GM18517 (cell line): ENCODE measurements at regions not wholly inside any gene's neighbourhood (a gene's known extent, or its start where the extent isn't known, plus 50 kb on each side); places are given as distances from the start of the nearest gene placed in this dataset.
A peak's percentile ranks its signal among the peaks of the same experiment; 100 is the strongest.

Experiments
- ATAC-seq: cut with Tn5 transposase; IDR thresholded peaks from one replicate; pipeline ENCODE4 v1.9.1; 2021; ENCODE audit warnings: mild to moderate bottlenecking, moderate library complexity; ENCODE audit not compliant: unreplicated experiment

DNA sequence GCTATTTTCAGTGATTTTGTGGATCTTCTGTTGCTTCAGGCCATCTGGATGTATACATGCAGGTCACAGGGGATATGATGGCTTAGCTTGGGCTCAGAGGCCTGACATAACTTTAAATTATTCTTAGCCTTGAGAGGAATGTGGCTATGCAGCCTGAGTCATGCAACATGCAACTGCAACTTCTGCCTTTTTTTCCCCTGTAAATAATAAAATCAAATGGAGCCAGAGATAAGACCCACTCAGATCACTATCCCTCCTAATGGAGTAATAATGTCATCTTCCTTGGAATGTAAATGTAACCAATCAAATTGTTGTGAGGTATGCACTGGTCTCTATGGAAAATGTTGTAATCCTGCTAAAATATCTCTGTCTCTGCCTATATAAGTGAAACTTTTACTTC, 54.9 kb downstream of the MAGEB17 start:
- no peak for ATAC-seq

DNA sequence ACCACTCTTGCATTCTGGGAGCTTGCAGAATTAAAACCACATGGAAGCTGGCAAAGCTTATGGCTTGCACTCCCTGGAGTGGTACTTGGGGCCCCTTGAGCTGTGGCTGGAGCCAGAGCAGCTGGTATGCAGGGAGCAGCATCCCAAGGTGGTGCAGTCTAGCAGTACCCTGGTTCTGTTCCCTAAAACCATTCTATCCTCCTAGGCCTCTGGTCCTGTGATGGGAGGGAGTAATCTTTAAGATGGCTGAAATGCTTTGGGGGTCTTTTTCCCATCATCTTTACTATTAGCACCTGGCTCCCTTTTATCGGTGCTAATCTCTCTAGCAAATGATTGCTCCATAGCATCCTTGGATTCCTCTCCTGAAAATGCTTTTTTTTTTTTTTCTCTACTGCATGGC, 56.1 kb downstream of the MAGEB17 start:
- ATAC-seq = no peak

GRCh38 chrX:16239211-16239610, 71.9 kb downstream of the MAGEB17 start:
- peak; percentile 55 for ATAC-seq

- ATAC-seq = no peak
These were observed 73.1 kb downstream of the MAGEB17 start for GRCh38 chrX:16240231-16240905.

DNA sequence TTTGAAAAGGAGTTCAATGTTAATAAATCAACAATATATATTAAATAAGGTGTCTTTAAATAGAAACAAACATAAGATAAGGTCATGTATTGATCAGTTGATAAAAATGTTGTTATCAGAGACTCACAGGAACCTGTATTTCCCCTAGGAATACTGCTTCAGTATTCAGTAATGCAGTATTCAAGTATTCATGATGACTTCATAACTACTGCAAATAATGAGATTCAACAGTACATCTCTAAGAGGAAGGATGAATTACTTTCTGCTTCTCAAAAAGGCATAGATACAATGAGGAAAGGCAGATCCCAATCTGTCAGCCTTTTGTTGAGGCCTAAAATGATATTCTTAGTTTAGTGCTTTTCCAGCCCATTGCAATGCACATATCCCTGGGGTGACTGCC, 73.7 kb downstream of the MAGEB17 start:
- no peak for ATAC-seq

DNA sequence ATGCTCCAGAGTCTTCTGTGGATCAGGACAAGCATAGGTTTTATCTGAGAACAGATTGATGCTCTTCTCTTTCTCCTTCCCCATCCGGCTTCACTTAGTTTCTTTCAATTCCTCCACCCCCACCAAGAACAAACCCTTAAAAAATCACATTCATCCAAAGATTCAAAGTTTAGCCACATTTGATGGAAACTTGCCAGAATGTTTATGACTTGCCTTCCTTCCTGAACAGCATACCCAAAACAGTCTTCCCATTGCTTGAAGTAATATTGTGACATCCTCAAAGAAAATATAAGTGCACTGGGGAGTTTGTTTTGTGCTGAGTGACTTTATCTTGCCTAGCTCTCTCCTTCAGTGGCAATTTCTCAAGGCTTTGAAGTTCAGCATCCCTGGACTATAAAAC, 83.0 kb downstream of the MAGEB17 start:
- ATAC-seq = no peak

- ATAC-seq = no peak
These were observed 84.5 kb downstream of the MAGEB17 start for GRCh38 chrX:16251782-16252181.

- ATAC-seq = no peak
These were observed 91.6 kb downstream of the MAGEB17 start for GRCh38 chrX:16258882-16259281.

DNA sequence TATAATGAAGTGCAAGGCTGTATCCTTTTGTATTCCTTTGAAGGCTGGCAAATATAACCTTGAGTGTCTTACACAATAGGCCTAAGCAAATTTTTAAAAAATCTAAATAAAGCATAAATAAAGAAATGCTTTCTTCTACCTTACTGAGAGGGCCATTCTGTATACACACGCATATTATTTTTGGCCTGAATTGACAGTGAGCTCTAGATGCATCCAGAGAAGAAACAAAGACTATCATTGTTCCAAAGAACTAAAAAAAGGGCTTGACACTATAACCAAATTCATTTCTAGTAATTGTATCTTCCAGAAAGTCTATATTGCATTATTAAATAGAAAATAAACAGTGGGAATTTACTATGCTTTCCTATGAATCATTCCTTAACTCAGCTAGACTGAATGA, 100.2 kb downstream of the MAGEB17 start:
- no peak for ATAC-seq

DNA sequence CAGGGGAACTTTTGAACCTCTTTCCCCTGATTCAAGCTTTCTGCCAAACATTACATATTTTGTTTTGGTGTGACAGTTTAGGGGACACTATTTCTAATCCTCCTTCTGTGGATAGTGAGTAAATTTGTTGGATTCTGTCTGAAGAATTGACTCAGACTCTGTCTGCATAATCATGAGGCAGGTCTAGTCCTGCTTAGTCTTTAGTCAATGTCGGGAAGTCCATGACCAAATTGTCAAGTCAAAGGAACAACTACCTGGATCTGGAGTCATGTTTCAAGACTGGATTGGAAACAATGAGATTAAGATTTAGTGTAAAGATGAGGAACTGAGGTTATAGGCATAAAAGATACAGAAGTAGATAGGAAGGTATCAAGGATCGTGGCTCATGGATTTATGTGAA, 100.9 kb downstream of the MAGEB17 start:
- ATAC-seq = no peak

DNA sequence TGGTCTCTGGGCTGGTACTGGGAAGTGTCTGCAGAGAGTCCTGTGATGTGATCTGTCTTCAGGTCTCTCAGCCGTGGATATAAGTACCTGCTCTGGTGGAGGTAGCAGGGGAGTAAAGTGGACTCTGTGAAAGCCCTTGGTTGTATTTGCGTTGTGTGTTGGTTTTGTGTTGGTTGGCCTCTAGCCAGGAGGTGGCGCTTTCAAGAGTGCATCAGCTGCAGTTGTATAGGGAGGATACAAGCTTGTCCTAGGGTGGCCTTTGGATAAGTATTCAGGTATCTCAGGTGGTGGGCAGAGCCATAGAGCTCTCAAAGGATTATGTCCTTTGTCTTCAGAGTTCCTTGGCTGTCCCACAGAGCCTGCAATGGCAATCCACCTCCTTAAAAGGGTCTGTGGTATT, 111.6 kb downstream of the MAGEB17 start:
- no peak for ATAC-seq

DNA sequence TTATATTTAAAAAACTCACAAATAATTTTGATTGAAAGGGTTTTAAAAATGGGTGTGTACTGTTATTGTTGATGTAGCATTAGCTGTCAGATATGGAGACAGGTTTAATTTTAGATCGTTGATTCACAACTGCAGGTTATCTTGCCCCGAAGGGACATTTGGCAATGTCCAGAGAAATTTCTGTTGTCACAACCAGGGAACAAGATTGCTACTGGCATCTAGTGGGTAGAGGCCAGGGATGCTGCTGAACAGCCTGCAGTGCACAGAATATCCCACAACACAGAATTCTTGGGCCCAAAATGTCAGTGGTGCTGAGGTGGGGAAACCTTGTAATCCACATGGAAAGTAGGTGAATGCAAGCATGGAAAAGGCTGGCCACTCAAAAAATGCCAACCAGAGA, 114.9 kb downstream of the MAGEB17 start:
- no peak for ATAC-seq

GRCh38 chrX:16284842-16285241, 117.6 kb downstream of the MAGEB17 start:
- ATAC-seq = no peak

DNA sequence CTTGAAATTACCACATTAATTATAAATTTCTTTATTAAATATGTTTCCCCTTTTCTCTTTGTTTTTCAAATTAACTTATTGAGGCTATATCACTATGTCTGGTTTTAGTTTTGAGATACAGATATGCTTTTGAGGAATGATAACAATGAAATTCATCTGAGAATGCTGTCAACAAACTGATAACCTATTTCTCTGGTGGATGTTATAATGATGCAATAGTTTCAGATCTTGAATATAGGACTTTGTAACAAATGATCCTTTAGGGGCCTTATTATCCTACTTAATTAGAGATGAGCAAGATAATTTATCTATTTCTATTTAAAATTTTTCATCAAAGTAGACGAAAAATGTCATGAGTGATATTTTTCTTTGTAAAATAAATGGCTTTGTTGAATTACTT, 123.7 kb downstream of the MAGEB17 start:
- ATAC-seq = no peak

GRCh38 chrX:16300831-16301230, 133.6 kb downstream of the MAGEB17 start:
- ATAC-seq = no peak

- no peak for ATAC-seq
These were observed 137.5 kb downstream of the MAGEB17 start for GRCh38 chrX:16304751-16305150.

DNA sequence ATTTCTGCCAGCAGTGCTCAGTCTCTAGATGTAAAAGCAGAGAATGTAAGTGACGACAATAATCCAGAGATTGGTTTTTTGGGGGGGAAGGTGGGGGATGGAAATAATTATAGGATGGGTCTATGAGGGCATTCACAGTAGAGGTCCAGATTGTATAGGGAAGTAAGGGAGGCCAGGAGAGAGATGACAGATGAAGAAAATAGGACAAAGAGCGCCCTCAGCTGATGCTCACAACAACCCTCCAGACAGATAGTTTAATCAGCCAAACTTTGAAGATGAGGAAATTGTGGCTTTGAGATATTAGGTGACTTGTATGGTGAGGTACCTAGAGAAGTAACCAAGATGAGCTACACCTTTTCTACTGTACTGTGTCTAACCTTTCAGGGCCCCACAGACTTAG, 137.9 kb downstream of the MAGEB17 start:
- ATAC-seq = no peak

- ATAC-seq = no peak
These were observed 140.7 kb downstream of the MAGEB17 start for GRCh38 chrX:16307950-16308349.

- ATAC-seq = no peak
These were observed 141.5 kb downstream of the MAGEB17 start for GRCh38 chrX:16308773-16309172.

- no peak for ATAC-seq
These were observed 143.0 kb downstream of the MAGEB17 start for GRCh38 chrX:16310326-16310725.

GRCh38 chrX:16311671-16312070, 144.4 kb downstream of the MAGEB17 start:
- ATAC-seq = no peak

DNA sequence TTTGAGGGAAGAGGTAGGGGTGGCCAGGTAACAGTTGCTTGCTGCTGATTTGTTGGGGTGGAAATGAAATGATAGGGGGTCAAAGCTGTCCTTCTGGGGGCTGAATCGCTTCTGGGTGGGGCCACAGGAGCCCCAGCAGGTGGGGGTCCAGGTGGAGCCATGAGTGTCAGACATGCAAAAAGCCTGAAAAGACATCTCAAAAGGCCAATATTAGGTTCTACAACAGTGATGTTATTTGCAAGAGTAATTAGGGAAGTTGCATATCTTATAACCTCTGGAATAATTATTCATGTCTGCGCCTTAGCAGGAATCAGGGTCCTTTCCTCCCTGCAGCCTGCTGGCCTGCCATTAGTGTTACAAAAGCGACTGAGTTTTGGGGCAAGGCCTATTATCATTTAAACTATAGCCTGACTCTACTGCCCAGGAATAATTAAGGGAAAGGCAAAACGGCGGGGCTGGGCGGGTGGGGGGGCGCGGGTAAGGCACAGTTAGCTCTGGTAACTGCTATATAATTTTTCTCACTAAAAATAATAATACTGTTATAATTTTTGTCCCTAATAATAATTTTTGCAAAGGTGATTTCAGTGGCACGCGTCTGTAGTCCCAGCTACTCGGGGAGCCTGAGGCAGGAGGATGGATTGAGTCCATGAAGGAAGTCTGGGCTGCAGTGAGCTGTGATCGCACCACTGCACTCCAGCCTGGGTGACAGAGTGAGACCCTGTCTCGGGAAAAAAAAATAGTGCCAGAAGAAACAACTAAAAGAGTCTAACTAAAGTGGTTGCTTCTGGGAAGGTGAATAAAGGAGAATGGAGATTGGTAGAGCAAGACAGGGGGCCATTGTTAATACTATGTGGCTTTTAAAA, 145.7 kb downstream of the MAGEB17 start:
- no peak for ATAC-seq
